Right lobe of liver (tissue), 6 donors: ENCODE measurements at regions not wholly inside any gene's neighbourhood (a gene's known extent, or its start where the extent isn't known, plus 50 kb on each side); places are given as distances from the start of the nearest gene placed in this dataset.

Source experiments
- ATAC-seq, 4 donors: fragments of 200-7000 bp; cut with Tn5 transposase; one replicate each; pipeline ENCODE4 v1.9.1; 2020; ENCODE audit warnings: mild to moderate bottlenecking in 4 of 4, moderate library complexity in 4 of 4
- DNase-seq, 3 donors: peaks; one replicate each; pipeline ENCODE4 v3.0.0-alpha.2; 2020
- H3K27ac ChIP-seq, 3 donors: fragments of 200-600 bp; one replicate each; pipeline ENCODE4 v1.8.0; 2022
- H3K27me3 ChIP-seq, 2 donors: fragments of 200-600 bp; one replicate each; pipeline ENCODE4 v1.8.0; 2022
- H3K36me3 ChIP-seq, 4 donors: fragments of 200-600 bp; sonication (generic) in 1 of 4; one replicate each; pipeline versions ENCODE4 v1.5.1 to v1.8.0; 2017 to 2022; ENCODE audit warnings: control low read depth in 1 of 4
- H3K4me1 ChIP-seq, 4 donors: fragments of 200-600 bp; sonication (generic) in 1 of 4; one replicate each; pipeline versions ENCODE4 v1.5.1 to v1.8.0; 2017 to 2022; ENCODE audit warnings: control low read depth in 1 of 4
- H3K4me3 ChIP-seq, 3 donors: fragments of 200-600 bp; one replicate each; pipeline ENCODE4 v1.8.0; 2022
- H3K9me3 ChIP-seq, 4 donors: fragments of 200-600 bp; sonication (generic) in 1 of 4; one replicate each; pipeline versions ENCODE4 v1.5.1 to v1.8.0; 2017 to 2022; ENCODE audit warnings: control low read depth in 1 of 4
- CTCF ChIP-seq, 4 donors: fragments of 200-600 bp in 3 of 4; fragments of 450-650 bp in 1 of 4; IDR thresholded peaks; one replicate each; pipeline versions ENCODE4 v1.5.1 to v1.8.0; 2016 to 2022; ENCODE audit warnings: antibody characterized with exemption in 4 of 4, mild to moderate bottlenecking in 2 of 4
- POLR2A ChIP-seq: fragments of 450-650 bp; IDR thresholded peaks from one replicate; pipeline ENCODE4 v1.6.1; 2017; ENCODE audit warnings: antibody characterized with exemption, mild to moderate bottlenecking
- WGBS: methylation state at CpG from one replicate; pipeline ENCODE4 v1.1.6; 2018; ENCODE audit warnings: low coverage, low lambda C conversion rate; ENCODE audit not compliant: insufficient coverage; ENCODE audit errors: missing lambda C conversion rate; 5-methylcytosine and 5-hydroxymethylcytosine counted together
- intact Hi-C, 2 donors: fragments of 100-400 bp; cut with DNase I; formaldehyde crosslinking; loops; one replicate each; pipeline versions ENCODE4 v1.11.2 to v1.14.1; 2022
- donor health status: DM: no; HTN: yes; CAD: no.
- donor health status: DM: no; HTN: no; CAD: no.
- donor health status: DM: no; HTN: no; CAD: no.
- donor health status: DM: no; HTN: yes; CAD: no.
- donor health status: DM: no; HTN: yes; CAD: no.

- ATAC-seq = no peak
- TF ChIP-seq CTCF (IDR thresholded peaks at IDR 0.05) = no peak
- TF ChIP-seq POLR2A = no peak
- Histone ChIP-seq H3K4me3 (no peak overlapping the region), H3K9me3 (no peaks in the 10 kb centered on the region), H3K27ac (no peak overlapping the region), H3K27me3 (no peaks in the 10 kb centered on the region), H3K4me1 (no peaks in the 10 kb centered on the region), H3K36me3 (no peaks in the 10 kb centered on the region)
- DNase-seq = no peak
- intact Hi-C loops = no loop called here
- WGBS = no CpG with 5 or more reads among the region's 5 CpGs
These were observed 1037.4 kb downstream of the NLGN4Y start for GRCh38 chrY:15561501-15562289.

- Histone ChIP-seq H3K4me1 (no peaks in the 10 kb centered on the region), H3K36me3 (no peaks in the 10 kb centered on the region), H3K9me3 (no peaks in the 10 kb centered on the region), H3K27me3 (no peaks in the 10 kb centered on the region), H3K27ac (no peak overlapping the region), H3K4me3 (no peak overlapping the region)
- TF ChIP-seq POLR2A (no peak), CTCF (IDR thresholded peaks at IDR 0.05) (no peak)
- ATAC-seq (no peak), DNase-seq (no peak)
- intact Hi-C loops = no loop called here
- WGBS = no CpG with 5 or more reads among the region's 1 CpG
These were observed 1053.6 kb downstream of the NLGN4Y start for GRCh38 chrY:15577886-15578285.

GRCh38 chrY:15578761-15579160 is 1054.4 kb downstream of the NLGN4Y start:
- no peak for TF ChIP-seq POLR2A
- TF ChIP-seq CTCF (IDR thresholded peaks at IDR 0.05) = no peak
- DNase-seq = no peak
- no peaks in the 10 kb centered on the region for H3K36me3 ChIP-seq
- no peak for ATAC-seq
- H3K9me3 ChIP-seq = no peaks in the 10 kb centered on the region
- H3K27ac ChIP-seq = no peak overlapping the region
- no peak overlapping the region for H3K4me3 ChIP-seq
- intact Hi-C loops = no loop called here
- H3K4me1 ChIP-seq = no peaks in the 10 kb centered on the region
- H3K27me3 ChIP-seq = no peaks in the 10 kb centered on the region

GRCh38 chrY:15579245-15579644 is 1054.9 kb downstream of the NLGN4Y start:
- no peaks in the 10 kb centered on the region for H3K27me3 ChIP-seq
- H3K4me1 ChIP-seq = no peaks in the 10 kb centered on the region
- TF ChIP-seq POLR2A (no peak), CTCF (IDR thresholded peaks at IDR 0.05) (no peak)
- no peak overlapping the region for H3K4me3 ChIP-seq
- no peak for ATAC-seq
- intact Hi-C loops = no loop called here
- H3K27ac ChIP-seq = no peak overlapping the region
- no peaks in the 10 kb centered on the region for H3K9me3 ChIP-seq
- H3K36me3 ChIP-seq = no peaks in the 10 kb centered on the region
- DNase-seq = no peak

GRCh38 chrY:15583111-15583510 is 1058.8 kb downstream of the NLGN4Y start:
- intact Hi-C loops = no loop called here
- Histone ChIP-seq H3K27ac (no peak overlapping the region), H3K27me3 (no peaks in the 10 kb centered on the region), H3K36me3 (no peaks in the 10 kb centered on the region), H3K4me3 (no peak overlapping the region), H3K4me1 (no peaks in the 10 kb centered on the region), H3K9me3 (no peaks in the 10 kb centered on the region)
- no peak for DNase-seq
- no CpG with 5 or more reads among the region's 2 CpGs for WGBS
- no peak for ATAC-seq
- TF ChIP-seq CTCF (IDR thresholded peaks at IDR 0.05) (no peak), POLR2A (no peak)
